SKM-1 treated with dmso at 0.1 percent for 144 hours (cell line): ENCODE measurements at regions not wholly inside any gene's neighbourhood (a gene's known extent, or its start where the extent isn't known, plus 50 kb on each side); places are given as distances from the start of the nearest gene placed in this dataset.

Source experiments
- DNase-seq: peaks from one replicate; lab custom pipeline; 2025; ENCODE audit not compliant: unreplicated experiment; lab: John Stamatoyannopoulos, UW

DNA sequence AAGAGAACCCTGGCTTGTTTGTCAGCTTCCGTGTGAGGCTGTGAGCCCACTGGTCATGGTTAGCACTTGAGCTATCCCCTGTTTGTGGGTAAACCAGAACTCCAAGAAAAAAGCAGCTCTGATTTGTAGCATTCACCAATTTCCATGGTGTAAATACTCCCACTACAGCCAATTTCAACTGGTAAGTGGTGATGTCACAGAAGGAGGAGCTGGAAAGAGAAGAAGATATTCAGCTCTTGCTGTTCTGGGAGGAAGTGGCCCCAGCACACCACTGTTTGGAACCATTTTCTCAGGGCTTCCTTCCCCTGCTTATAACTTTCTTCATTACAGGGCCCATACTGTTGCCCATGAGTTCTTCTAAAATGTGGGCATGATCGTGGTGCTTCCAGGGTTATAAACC, 500.1 kb upstream of the ZMIZ1 start:
- peak; percentile 36 for DNase-seq

DNA sequence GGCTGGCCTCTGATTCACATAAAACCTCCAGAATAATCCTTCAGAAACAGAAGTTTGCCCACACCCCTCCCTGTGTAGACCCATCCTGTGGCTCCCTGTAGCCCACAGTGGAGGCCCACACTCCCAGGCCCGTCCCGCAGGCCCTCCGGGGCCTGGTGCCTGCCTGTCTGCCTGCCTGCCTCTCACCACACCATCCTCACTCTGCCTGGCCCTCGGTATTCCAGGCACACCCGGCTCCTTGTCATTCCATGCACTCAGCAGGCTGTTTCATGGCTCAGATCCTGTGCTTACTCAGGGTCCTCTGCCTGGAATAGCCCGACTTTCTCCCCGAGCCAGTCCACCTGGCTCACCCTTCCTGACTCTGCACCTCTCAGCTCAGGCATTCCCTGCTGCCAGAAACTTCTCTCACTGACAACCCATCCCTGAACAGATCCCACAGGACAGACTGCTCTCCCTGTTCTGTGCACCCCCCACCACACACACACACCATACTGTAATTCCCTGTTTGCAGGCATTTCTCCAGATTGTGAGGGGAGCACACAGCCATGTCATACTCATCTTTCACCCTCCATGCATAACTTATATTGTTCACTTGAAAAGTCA, 498.0 kb upstream of the ZMIZ1 start:
- DNase-seq = no peak

GRCh38 chr10:78571286-78571685, 497.5 kb upstream of the ZMIZ1 start:
- DNase-seq = no peak

DNA sequence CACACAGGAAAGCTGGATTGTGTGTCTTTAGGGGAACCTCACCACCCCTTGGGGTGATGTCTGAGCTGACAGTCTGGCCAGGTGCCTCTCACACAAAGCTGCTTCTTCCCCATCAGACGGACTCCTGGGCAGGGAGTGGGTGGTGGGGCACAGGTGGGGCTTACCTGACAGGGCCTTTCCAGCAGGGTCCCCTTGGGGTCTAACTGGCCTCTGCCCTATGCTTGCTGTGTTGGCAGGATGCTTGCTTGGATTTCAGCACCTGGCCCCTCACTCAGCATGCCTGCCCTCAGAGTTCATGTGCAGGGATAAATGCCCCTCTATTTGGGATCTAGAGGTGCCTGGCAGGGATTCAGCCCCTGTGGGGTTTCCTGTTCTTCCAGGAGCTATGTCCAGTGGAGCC, 496.9 kb upstream of the ZMIZ1 start:
- DNase-seq = no peak

GRCh38 chr10:78572565-78572964, 496.2 kb upstream of the ZMIZ1 start:
- DNase-seq = no peak

GRCh38 chr10:78574547-78574946, 494.2 kb upstream of the ZMIZ1 start:
- no peak for DNase-seq

GRCh38 chr10:78575400-78575799, 493.4 kb upstream of the ZMIZ1 start:
- no peak for DNase-seq

GRCh38 chr10:78576276-78576675, 492.5 kb upstream of the ZMIZ1 start:
- DNase-seq = no peak

DNA sequence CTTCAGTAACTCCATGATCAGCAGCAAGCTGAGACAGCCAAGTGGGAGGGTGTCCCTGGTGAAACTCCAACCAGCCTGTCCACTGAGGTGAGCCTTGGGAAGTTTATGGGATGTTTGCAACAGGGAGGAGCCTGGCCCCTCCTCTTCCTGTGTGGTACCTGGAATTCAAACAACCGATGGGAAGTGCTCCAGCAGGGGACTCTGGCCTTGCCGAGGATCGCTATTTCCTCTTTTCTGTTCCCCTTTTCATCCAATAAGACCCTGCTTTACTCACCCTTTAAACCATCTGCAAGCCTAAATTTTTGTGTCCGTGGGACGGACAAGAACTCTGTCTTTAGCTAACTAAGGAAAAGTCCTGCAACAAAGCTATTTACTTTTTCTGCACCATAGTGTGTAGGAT, 491.1 kb upstream of the ZMIZ1 start:
- DNase-seq = peak; percentile 83

DNA sequence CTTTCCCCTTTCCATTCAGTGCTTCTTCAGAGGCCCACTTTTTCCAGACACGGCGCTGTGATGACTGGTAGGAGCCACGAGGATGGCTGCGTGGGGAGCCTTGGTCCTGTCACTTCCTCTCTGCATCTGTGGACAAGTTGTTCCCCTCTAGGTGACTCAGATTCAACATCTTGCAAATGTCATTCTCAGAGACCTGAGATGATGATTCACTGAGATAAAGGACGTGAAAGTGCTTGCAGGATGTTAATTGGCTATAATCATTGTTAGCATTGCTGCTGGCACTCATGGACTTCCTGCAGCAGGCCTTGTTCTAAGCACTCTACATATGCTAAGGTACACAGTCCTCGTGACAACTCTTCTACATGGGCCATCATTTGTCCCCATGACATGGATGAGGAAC, 489.8 kb upstream of the ZMIZ1 start:
- DNase-seq = no peak

DNA sequence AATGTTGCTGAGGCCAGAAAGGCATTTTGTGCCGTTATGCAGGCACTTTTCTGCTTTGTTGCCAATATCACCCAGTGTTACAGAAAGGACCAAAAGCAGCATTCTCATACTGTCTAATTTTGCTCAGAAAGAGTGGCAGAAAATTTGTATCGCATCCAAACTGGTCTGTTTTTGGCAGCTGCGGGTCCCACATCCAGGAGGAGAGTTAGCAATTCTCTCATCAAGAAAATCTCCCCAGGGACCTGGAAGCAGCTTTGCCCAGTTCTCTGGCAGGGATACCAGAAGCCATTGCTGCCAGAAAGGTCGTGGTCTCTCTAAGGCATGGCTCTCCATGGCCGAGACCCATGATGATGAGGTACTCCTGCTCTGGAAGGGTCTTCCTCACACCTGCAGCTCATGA, 489.2 kb upstream of the ZMIZ1 start:
- DNase-seq = no peak

- DNase-seq = no peak
Observed at GRCh38 chr10:78579995-78580394, 488.8 kb upstream of the ZMIZ1 start.

DNA sequence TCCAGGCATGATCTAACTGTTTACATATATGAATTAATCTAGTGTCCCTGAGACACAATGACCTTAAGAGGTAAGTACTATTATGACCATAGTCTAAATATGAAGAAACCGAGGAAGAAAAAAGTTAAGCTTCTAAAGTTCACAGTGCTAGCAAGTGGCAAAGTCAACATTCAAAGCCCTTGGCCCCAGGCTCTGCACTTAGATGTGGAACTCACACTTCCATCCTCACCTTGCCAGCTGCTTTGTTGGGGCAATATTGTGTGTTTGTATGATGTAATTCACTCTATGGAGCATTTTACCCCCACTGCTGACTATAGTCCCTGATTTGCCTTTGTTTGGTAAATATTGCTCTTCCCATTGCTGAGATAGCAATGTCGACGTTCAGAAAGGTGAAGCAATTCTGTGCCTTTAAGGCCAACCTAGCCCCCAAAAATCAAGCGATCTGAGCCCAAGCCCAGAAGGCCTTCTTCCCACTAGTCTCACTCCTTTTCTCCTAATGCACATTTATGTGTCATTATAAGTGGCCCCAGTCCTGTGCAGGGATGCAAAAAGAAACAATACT, 487.6 kb upstream of the ZMIZ1 start:
- no peak for DNase-seq

GRCh38 chr10:78582540-78582939, 486.2 kb upstream of the ZMIZ1 start:
- no peak for DNase-seq

- no peak for DNase-seq
Observed at GRCh38 chr10:78584266-78584665, 484.5 kb upstream of the ZMIZ1 start.

DNA sequence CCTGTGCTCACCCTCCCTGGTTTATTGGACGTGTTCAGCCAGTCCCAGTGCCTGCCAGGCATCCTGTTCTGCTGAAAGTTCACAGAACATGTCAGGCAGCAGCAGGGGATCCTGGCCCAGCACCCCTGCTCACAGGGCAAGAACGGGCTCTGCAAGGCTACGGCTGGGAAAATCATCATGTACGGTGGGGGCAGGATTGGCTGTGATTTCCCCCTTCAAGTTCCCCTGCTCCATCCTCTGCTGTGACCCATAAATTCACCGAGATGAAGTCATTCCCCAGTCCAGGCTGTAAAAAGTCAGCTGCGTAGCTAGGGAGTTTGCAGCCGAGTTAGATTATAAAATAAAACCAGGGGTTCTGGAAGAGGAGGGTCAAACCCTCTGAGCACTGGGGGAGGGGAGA, 484.1 kb upstream of the ZMIZ1 start:
- no peak for DNase-seq

DNA sequence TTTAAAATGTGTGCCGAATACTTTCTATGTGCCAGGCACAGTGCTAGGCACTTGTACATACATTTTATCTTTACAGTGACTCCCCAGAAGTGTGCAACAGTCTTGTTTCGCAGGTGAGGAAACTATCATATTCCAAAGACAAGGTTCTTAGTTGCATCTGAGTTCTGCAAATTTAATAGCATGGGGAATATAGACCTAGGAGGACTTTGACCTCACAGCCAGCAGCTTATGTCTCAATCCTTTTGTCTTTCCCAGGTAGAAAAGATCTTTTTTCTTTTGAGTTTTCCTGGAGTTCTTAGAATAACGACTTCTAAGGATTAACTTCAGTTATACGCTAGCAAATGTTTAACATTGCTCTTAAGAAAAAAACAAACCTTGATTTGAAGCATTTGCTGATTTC, 482.8 kb upstream of the ZMIZ1 start:
- no peak for DNase-seq

DNA sequence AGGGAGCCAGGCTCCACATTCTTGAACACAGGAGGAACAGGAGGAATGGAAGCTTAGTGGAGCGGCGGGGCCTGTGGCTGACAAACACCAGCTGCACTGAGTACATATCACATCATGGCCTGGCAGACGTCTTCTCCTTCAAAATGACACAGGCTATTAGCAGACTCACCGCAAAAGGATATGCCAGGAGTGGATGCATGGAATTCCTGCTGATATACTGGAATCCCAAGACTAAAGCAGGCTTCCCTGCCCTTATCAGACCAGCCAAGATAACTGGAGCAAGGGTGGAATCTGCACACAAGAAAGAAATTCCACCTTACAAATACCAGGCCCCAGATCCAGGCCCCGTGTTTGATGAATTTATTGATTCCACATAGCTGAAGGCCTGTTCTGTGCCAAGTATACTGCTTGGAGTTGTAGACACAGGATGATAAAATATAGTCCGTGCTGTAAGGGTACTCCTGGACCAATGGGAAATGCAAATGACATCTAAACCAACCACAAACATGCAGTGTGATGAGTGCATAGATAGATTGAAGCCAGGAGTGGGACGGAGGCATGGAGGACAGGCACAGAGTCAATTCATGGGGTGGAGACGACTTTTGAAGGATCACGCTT, 480.5 kb upstream of the ZMIZ1 start:
- no peak for DNase-seq

DNA sequence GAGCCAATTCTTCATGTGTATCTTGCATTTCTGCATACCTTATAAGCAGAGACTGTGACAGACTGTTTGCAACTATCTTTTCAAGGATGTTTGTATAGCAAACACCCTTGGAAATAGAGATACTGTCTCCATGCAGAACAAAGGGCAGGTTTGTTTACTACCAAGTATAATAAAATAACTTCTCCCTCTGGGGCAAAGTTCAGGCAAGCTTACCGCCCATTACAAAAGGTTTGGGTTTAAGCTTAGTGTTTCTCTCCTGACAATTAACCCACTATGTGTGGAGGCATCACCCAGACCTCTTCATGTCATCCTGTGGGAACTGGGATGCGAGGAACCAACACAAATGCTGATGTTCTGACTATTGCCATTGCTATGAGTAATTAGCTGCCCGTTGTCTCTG, 479.1 kb upstream of the ZMIZ1 start:
- no peak for DNase-seq

DNA sequence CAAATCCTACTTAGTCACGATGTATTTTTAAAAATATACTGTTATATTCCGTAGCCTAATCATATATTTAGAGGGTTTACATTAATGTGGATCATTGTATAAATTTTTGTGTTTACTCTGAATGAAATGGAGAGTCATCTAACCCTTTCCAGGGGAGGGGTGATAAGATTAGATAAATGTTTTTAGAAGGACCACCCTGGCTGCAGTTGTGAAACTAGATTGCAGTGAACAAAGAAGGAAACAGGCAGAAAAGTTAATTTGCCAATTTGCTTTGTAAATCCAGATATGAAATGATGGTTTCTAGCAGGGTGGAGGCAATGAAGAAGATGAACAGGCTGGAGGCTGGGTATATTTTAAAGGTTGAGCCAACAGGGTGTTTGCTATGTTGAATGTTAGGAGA, 477.7 kb upstream of the ZMIZ1 start:
- no peak for DNase-seq

GRCh38 chr10:78594559-78595268, 474.1 kb upstream of the ZMIZ1 start:
- DNase-seq = no peak

DNA sequence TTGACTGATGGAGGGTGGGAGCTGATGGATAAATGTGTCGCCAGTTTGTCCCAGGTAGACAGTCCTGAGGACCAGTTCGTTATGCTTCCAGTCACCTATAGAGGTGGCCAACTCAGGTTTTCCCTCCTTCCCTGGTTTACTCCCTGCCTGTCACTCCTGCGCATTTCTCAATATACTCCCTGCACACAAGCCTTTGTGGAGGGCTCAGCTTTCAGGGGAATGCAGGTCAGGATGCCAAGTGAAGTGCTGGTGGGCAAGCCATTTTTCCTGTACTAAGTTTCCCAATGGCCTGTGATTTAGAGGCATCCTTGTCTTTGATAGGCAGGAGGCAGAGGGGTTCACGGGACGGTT, 473.5 kb upstream of the ZMIZ1 start:
- DNase-seq = no peak
